GM23338 (cell line): ENCODE measurements at regions not wholly inside any gene's neighbourhood (a gene's known extent, or its start where the extent isn't known, plus 50 kb on each side); places are given as distances from the start of the nearest gene placed in this dataset.

Experiments used
- ATAC-seq: fragments of 200-7000 bp; cut with Tn5 transposase; 3 replicates; pipeline ENCODE4 v1.9.1; 2020
- DNase-seq: peaks from one replicate; pipeline ENCODE4 v3.0.0-alpha.2; 2015; ENCODE audit warnings: low spot score
- H2AFZ ChIP-seq: fragments of 200-600 bp; sonication (generic); 2 replicates; pipeline ENCODE4 v1.8.0; 2016; ENCODE audit warnings: antibody characterized with exemption, mild to moderate bottlenecking, moderate library complexity
- H3F3A ChIP-seq: fragments of 200-600 bp; sonication (generic); replicated peaks from 2 replicates; pipeline ENCODE4 v1.8.0; 2017; ENCODE audit warnings: antibody characterized with exemption, mixed run types, low read depth
- H3K27ac ChIP-seq: fragments of 200-600 bp; sonication (generic); 2 replicates; pipeline ENCODE4 v1.6.1; 2016; ENCODE audit warnings: low read depth
- H3K27me3 ChIP-seq: fragments of 200-600 bp; sonication (generic); 2 replicates; pipeline ENCODE4 v1.8.0; 2016; ENCODE audit warnings: mild to moderate bottlenecking, mixed run types, moderate library complexity; ENCODE audit not compliant: insufficient read depth
- H3K36me3 ChIP-seq: fragments of 200-600 bp; sonication (generic); 2 replicates; pipeline ENCODE4 v1.8.0; 2016; ENCODE audit warnings: mild to moderate bottlenecking; ENCODE audit not compliant: insufficient read depth
- H3K4me1 ChIP-seq: fragments of 200-600 bp; sonication (generic); 2 replicates; pipeline ENCODE4 v1.8.0; 2016; ENCODE audit warnings: mild to moderate bottlenecking, moderate library complexity; ENCODE audit not compliant: insufficient read depth
- H3K4me2 ChIP-seq: fragments of 200-600 bp; sonication (generic); 2 replicates; pipeline ENCODE4 v1.7.1; 2017; ENCODE audit warnings: mixed run types
- H3K4me3 ChIP-seq: fragments of 200-600 bp; sonication (generic); 2 replicates; pipeline ENCODE4 v1.6.1; 2016; ENCODE audit warnings: mixed run types
- H3K79me2 ChIP-seq: fragments of 200-600 bp; sonication (generic); replicated peaks from 2 replicates; pipeline ENCODE4 v1.8.0; 2017; ENCODE audit warnings: mild to moderate bottlenecking; ENCODE audit not compliant: insufficient read depth
- H3K9me2 ChIP-seq: fragments of 200-600 bp; sonication (generic); 2 replicates; pipeline ENCODE4 v1.8.0; 2017; ENCODE audit not compliant: insufficient read depth
- H4K20me1 ChIP-seq: fragments of 200-600 bp; sonication (generic); replicated peaks from 2 replicates; pipeline ENCODE4 v1.8.0; 2017; ENCODE audit warnings: mild to moderate bottlenecking; ENCODE audit not compliant: insufficient read depth
- H3K27ac Mint-ChIP-seq: 2 replicates; pipeline ENCODE4 v1.8.0; 2020; ENCODE audit warnings: inconsistent platforms, mild to moderate bottlenecking, moderate library complexity, mixed read lengths
- H3K27me3 Mint-ChIP-seq: 3 replicates; pipeline ENCODE4 v1.8.0; 2022; ENCODE audit warnings: low read depth, mild to moderate bottlenecking, moderate library complexity, mixed read lengths, inconsistent platforms; ENCODE audit not compliant: insufficient read depth, poor library complexity
- H3K36me3 Mint-ChIP-seq: 3 replicates; pipeline ENCODE4 v1.8.0; 2021; ENCODE audit warnings: low read depth, mild to moderate bottlenecking, inconsistent platforms, moderate library complexity, mixed read lengths
- H3K4me1 Mint-ChIP-seq: 3 replicates; pipeline ENCODE4 v1.8.0; 2020; ENCODE audit warnings: mild to moderate bottlenecking, inconsistent platforms, mixed read lengths
- H3K4me3 Mint-ChIP-seq: 3 replicates; pipeline ENCODE4 v1.8.0; 2021; ENCODE audit warnings: moderate library complexity, mild to moderate bottlenecking, inconsistent platforms, mixed read lengths
- H3K9me3 Mint-ChIP-seq: 3 replicates; pipeline ENCODE4 v1.8.0; 2020; ENCODE audit warnings: moderate library complexity, mild to moderate bottlenecking, inconsistent platforms, mixed read lengths
- CREB1 ChIP-seq: fragments of 250-450 bp; sonication (Bioruptor Pico); IDR thresholded peaks from 2 replicates; pipeline ENCODE4 v1.5.0; 2020; ENCODE audit warnings: low read depth, mild to moderate bottlenecking, moderate library complexity
- EZH2 ChIP-seq: fragments of 200-600 bp; sonication (generic); IDR thresholded peaks from one replicate; pipeline ENCODE4 v1.8.0; 2017; ENCODE audit warnings: antibody characterized with exemption, mild to moderate bottlenecking, low read depth; ENCODE audit not compliant: unreplicated experiment
- EZH2phosphoT487 ChIP-seq: fragments of 200-600 bp; sonication (generic); IDR thresholded peaks from one replicate; pipeline ENCODE4 v1.8.1; 2018; ENCODE audit warnings: antibody characterized with exemption; ENCODE audit not compliant: unreplicated experiment
- JUNB ChIP-seq: IDR thresholded peaks from one replicate; pipeline ENCODE4 v1.6.1; 2016; ENCODE audit warnings: antibody characterized with exemption; ENCODE audit not compliant: unreplicated experiment
- NANOG ChIP-seq: IDR thresholded peaks from 2 replicates; pipeline ENCODE4 v1.6.1; 2016; ENCODE audit warnings: antibody characterized with exemption, borderline replicate concordance
- POLR2AphosphoS5 ChIP-seq: IDR thresholded peaks from 2 replicates; pipeline ENCODE4 v1.6.1; 2016; ENCODE audit warnings: antibody characterized with exemption, low read depth
- STAT1 ChIP-seq: IDR thresholded peaks from one replicate; pipeline ENCODE4 v1.6.1; 2016; ENCODE audit warnings: antibody characterized with exemption; ENCODE audit not compliant: unreplicated experiment
- ZNF114 ChIP-seq: fragments of 250-450 bp; sonication (Bioruptor Pico); IDR thresholded peaks from 2 replicates; pipeline ENCODE4 v1.5.0; 2020; ENCODE audit warnings: mild to moderate bottlenecking, moderate library complexity
- ZNF331 ChIP-seq: fragments of 250-450 bp; sonication (Bioruptor Pico); IDR thresholded peaks from 2 replicates; pipeline ENCODE4 v1.5.0; 2020; ENCODE audit warnings: low read depth, mild to moderate bottlenecking, moderate library complexity
- TF ChIP-seq, protein P1 (sequence below): IDR thresholded peaks from 2 replicates; pipeline ENCODE4 v1.6.1; 2016; ENCODE audit warnings: antibody characterized with exemption
- TF ChIP-seq, protein P2 (sequence below): fragments of 250-450 bp; sonication (Bioruptor Pico); IDR thresholded peaks from 2 replicates; pipeline ENCODE4 v1.5.0; 2020; ENCODE audit warnings: mild to moderate bottlenecking, moderate library complexity
- TF ChIP-seq, protein P3 (sequence below): IDR thresholded peaks from one replicate; pipeline ENCODE4 v1.6.1; 2018; ENCODE audit warnings: antibody characterized with exemption; ENCODE audit not compliant: unreplicated experiment

DNA sequence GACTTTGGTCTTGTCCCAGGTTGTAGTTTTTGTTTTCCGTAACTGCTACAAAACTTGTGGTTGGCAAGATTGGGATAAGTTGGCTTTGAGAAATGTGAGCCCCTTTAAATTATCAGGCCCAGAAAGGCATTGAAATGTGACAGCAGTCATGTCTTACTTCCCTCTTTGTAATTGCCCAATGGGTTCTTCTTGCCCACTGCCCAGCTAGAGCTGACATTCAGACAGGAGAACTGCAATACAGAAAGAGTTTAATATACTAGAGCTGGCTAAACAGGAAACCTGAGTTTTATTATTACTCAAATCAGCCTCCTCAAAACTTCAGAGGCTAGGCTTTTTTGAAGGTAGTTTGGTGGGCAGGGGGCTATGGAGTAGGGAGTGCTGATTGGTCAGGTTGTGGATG is 288.3 kb downstream of the ZNF674 start (continued):
- TF ChIP-seq, protein P1, sequence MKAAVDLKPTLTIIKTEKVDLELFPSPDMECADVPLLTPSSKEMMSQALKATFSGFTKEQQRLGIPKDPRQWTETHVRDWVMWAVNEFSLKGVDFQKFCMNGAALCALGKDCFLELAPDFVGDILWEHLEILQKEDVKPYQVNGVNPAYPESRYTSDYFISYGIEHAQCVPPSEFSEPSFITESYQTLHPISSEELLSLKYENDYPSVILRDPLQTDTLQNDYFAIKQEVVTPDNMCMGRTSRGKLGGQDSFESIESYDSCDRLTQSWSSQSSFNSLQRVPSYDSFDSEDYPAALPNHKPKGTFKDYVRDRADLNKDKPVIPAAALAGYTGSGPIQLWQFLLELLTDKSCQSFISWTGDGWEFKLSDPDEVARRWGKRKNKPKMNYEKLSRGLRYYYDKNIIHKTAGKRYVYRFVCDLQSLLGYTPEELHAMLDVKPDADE = no peak
- TF ChIP-seq EZH2 (no peak), STAT1 (no peak), ZNF331 (CRISPR knock-in tag) (no peak), ZNF114 (CRISPR knock-in tag) (no peak), NANOG (no peak), EZH2phosphoT487 (no peak), CREB1 (CRISPR knock-in tag) (no peak), JUNB (no peak), POLR2AphosphoS5 (no peak)

DNA sequence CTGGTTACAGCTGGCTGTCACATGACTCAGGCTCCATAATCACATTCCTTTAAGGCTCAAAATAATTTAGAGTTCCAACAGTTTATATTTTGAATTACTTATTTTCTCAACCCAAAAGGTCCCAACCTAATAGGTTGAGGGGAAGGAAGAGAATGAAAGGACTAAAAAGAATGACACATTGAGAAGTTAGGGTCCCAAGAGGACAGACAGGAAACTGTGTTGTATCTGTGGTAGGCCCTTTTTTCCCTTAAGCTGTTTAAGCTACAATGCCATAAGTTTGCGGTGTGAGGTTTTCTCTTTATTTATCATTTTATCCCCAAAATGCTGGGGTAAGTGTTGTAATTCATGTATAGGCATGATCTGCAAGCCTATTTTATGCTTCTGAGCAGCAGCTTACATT is 290.2 kb downstream of the ZNF674 start:
- Histone ChIP-seq H4K20me1 (no peaks in the 10 kb centered on the region), H3K9me2 (no peaks in the 10 kb centered on the region; the same call in 1 of the 2 replicates), H3K27ac (no peak overlapping the region), H3K36me3 (no peaks in the 10 kb centered on the region), H3K4me3 (no peak overlapping the region), H3F3A (no peaks in the 10 kb centered on the region), H2AFZ (no peak overlapping the region), H3K27me3 (peaks cover 41% of the 10 kb centered on the region), H3K79me2 (no peaks in the 10 kb centered on the region), H3K4me1 (peaks cover 6% of the 10 kb centered on the region; the same call in 1 of the 2 replicates), H3K4me2 (peak overlapping the region; percentile 11; the same call in 1 of the 2 replicates)
- peaks cover 5% of the 10 kb centered on the region for H3K4me1 Mint-ChIP-seq
- no peak for TF ChIP-seq EZH2
- TF ChIP-seq, protein P2, sequence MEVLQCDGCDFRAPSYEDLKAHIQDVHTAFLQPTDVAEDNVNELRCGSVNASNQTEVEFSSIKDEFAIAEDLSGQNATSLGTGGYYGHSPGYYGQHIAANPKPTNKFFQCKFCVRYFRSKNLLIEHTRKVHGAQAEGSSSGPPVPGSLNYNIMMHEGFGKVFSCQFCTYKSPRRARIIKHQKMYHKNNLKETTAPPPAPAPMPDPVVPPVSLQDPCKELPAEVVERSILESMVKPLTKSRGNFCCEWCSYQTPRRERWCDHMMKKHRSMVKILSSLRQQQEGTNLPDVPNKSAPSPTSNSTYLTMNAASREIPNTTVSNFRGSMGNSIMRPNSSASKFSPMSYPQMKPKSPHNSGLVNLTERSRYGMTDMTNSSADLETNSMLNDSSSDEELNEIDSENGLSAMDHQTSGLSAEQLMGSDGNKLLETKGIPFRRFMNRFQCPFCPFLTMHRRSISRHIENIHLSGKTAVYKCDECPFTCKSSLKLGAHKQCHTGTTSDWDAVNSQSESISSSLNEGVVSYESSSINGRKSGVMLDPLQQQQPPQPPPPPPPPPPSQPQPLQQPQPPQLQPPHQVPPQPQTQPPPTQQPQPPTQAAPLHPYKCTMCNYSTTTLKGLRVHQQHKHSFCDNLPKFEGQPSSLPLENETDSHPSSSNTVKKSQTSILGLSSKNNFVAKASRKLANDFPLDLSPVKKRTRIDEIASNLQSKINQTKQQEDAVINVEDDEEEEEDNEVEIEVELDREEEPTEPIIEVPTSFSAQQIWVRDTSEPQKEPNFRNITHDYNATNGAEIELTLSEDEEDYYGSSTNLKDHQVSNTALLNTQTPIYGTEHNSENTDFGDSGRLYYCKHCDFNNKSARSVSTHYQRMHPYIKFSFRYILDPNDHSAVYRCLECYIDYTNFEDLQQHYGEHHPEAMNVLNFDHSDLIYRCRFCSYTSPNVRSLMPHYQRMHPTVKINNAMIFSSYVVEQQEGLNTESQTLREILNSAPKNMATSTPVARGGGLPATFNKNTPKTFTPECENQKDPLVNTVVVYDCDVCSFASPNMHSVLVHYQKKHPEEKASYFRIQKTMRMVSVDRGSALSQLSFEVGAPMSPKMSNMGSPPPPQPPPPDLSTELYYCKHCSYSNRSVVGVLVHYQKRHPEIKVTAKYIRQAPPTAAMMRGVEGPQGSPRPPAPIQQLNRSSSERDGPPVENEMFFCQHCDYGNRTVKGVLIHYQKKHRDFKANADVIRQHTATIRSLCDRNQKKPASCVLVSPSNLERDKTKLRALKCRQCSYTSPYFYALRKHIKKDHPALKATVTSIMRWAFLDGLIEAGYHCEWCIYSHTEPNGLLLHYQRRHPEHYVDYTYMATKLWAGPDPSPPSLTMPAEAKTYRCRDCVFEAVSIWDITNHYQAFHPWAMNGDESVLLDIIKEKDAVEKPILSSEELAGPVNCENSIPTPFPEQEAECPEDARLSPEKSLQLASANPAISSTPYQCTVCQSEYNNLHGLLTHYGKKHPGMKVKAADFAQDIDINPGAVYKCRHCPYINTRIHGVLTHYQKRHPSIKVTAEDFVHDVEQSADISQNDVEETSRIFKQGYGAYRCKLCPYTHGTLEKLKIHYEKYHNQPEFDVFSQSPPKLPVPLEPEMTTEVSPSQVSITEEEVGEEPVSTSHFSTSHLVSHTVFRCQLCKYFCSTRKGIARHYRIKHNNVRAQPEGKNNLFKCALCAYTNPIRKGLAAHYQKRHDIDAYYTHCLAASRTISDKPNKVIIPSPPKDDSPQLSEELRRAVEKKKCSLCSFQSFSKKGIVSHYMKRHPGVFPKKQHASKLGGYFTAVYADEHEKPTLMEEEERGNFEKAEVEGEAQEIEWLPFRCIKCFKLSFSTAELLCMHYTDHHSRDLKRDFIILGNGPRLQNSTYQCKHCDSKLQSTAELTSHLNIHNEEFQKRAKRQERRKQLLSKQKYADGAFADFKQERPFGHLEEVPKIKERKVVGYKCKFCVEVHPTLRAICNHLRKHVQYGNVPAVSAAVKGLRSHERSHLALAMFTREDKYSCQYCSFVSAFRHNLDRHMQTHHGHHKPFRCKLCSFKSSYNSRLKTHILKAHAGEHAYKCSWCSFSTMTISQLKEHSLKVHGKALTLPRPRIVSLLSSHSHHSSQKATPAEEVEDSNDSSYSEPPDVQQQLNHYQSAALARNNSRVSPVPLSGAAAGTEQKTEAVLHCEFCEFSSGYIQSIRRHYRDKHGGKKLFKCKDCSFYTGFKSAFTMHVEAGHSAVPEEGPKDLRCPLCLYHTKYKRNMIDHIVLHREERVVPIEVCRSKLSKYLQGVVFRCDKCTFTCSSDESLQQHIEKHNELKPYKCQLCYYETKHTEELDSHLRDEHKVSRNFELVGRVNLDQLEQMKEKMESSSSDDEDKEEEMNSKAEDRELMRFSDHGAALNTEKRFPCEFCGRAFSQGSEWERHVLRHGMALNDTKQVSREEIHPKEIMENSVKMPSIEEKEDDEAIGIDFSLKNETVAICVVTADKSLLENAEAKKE = no peak
- TF ChIP-seq, protein P3, sequence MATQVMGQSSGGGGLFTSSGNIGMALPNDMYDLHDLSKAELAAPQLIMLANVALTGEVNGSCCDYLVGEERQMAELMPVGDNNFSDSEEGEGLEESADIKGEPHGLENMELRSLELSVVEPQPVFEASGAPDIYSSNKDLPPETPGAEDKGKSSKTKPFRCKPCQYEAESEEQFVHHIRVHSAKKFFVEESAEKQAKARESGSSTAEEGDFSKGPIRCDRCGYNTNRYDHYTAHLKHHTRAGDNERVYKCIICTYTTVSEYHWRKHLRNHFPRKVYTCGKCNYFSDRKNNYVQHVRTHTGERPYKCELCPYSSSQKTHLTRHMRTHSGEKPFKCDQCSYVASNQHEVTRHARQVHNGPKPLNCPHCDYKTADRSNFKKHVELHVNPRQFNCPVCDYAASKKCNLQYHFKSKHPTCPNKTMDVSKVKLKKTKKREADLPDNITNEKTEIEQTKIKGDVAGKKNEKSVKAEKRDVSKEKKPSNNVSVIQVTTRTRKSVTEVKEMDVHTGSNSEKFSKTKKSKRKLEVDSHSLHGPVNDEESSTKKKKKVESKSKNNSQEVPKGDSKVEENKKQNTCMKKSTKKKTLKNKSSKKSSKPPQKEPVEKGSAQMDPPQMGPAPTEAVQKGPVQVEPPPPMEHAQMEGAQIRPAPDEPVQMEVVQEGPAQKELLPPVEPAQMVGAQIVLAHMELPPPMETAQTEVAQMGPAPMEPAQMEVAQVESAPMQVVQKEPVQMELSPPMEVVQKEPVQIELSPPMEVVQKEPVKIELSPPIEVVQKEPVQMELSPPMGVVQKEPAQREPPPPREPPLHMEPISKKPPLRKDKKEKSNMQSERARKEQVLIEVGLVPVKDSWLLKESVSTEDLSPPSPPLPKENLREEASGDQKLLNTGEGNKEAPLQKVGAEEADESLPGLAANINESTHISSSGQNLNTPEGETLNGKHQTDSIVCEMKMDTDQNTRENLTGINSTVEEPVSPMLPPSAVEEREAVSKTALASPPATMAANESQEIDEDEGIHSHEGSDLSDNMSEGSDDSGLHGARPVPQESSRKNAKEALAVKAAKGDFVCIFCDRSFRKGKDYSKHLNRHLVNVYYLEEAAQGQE = no peak
- TF ChIP-seq JUNB = no peak
- no peak for TF ChIP-seq CREB1 (CRISPR knock-in tag)
- no peak for TF ChIP-seq ZNF331 (CRISPR knock-in tag)
- no peak for TF ChIP-seq POLR2AphosphoS5
- TF ChIP-seq, protein P1 = no peak
- no peak overlapping the region for H3K4me3 Mint-ChIP-seq
- no peak overlapping the region for H3K27ac Mint-ChIP-seq
- no peaks in the 10 kb centered on the region for H3K9me3 Mint-ChIP-seq
- H3K27me3 Mint-ChIP-seq = peaks cover 4% of the 10 kb centered on the region
- no peaks in the 10 kb centered on the region for H3K36me3 Mint-ChIP-seq
- ATAC-seq = no peak
- DNase-seq = no peak
